Esophagus muscularis mucosa (tissue), 4 donors: ENCODE measurements at regions not wholly inside any gene's neighbourhood (a gene's known extent, or its start where the extent isn't known, plus 50 kb on each side); places are given as distances from the start of the nearest gene placed in this dataset.

Experiments used
- DNase-seq: peaks from one replicate; pipeline ENCODE4 v3.0.0-alpha.2; 2017; ENCODE audit errors: extremely low spot score
- H3K27ac ChIP-seq, 4 donors: fragments of 200-600 bp; sonication (generic); replicated peaks in 1 of 4; 1 replicate in 3 of 4; 2 replicates in 1 of 4; pipeline ENCODE4 v1.5.1; 2016 to 2019; ENCODE audit warnings: mild to moderate bottlenecking in 1 of 4
- H3K27me3 ChIP-seq, 4 donors: fragments of 200-600 bp; sonication (generic); one replicate each; pipeline versions ENCODE4 v1.5.1 to v1.6.0; 2016 to 2019
- H3K36me3 ChIP-seq, 4 donors: fragments of 200-600 bp; sonication (generic); one replicate each; pipeline ENCODE4 v1.5.1; 2016 to 2019
- H3K4me1 ChIP-seq, 4 donors: fragments of 200-600 bp; sonication (generic); one replicate each; pipeline ENCODE4 v1.5.1; 2016 to 2019
- H3K4me3 ChIP-seq, 4 donors: fragments of 200-600 bp; sonication (generic); 1 replicate in 2 of 4; 2 replicates in 2 of 4; pipeline ENCODE4 v1.5.1; 2016 to 2019; ENCODE audit warnings: mild to moderate bottlenecking in 4 of 4, moderate library complexity in 1 of 4
- H3K9me3 ChIP-seq, 4 donors: fragments of 200-600 bp; sonication (generic); 1 replicate in 3 of 4; 2 replicates in 1 of 4; pipeline ENCODE4 v1.5.1; 2016 to 2019
- CTCF ChIP-seq, 3 experiments: fragments of 200-600 bp in 2 of 3; fragments of 450-650 bp in 1 of 3; sonication (generic) in 2 of 3; IDR thresholded peaks; one replicate each; pipeline ENCODE4 v1.5.1; 2017 to 2019; ENCODE audit warnings: antibody characterized with exemption in 3 of 3, mild to moderate bottlenecking in 2 of 3, moderate library complexity in 1 of 3
- EP300 ChIP-seq: sonication (generic); formaldehyde crosslinking; IDR thresholded peaks from one replicate; pipeline ENCODE4 v1.6.1; 2017; ENCODE audit warnings: antibody characterized with exemption
- POLR2A ChIP-seq: fragments of 450-650 bp; IDR thresholded peaks from one replicate; pipeline ENCODE4 v1.6.1; 2017; ENCODE audit warnings: antibody characterized with exemption, moderate library complexity, mild to moderate bottlenecking, low read depth
- POLR2AphosphoS5 ChIP-seq, 2 donors: sonication (generic); formaldehyde crosslinking; IDR thresholded peaks; one replicate each; pipeline ENCODE4 v1.6.1; 2017; ENCODE audit warnings: antibody characterized with exemption in 2 of 2
- WGBS: methylation state at CpG from one replicate; pipeline ENCODE4 v1.1.5; 2018; 5-methylcytosine and 5-hydroxymethylcytosine counted together
- intact Hi-C: fragments of 100-400 bp; cut with DNase I; formaldehyde crosslinking; loops from one replicate; pipeline ENCODE4 v1.15.1; 2023

- no peak for DNase-seq
- Histone ChIP-seq H3K27ac (no peak overlapping the region), H3K27me3 (peaks cover 0 to 41% (median 2%) of the 10 kb centered on the region in 4 donors), H3K36me3 (no peaks in the 10 kb centered on the region), H3K4me3 (no peak overlapping the region), H3K4me1 (no peaks in the 10 kb centered on the region), H3K9me3 (peaks cover 0 to 30% (median 24%) of the 10 kb centered on the region in 4 donors)
- intact Hi-C loops: no loop called here
- TF ChIP-seq EP300: no peak
- no peak for TF ChIP-seq CTCF (IDR thresholded peaks at IDR 0.05)
- no peak for TF ChIP-seq POLR2AphosphoS5 (IDR thresholded peaks at IDR 0.05)
- no peak for TF ChIP-seq POLR2A
- 81% methylated on average over 2 of the region's 2 CpGs for WGBS
Observed at GRCh38 chr17:77009877-77010276, 130.9 kb upstream of the SEC14L1 start.

GRCh38 chr17:77010667-77011066 is 130.1 kb upstream of the SEC14L1 start:
- DNase-seq: no peak
- H3K27ac ChIP-seq: no peak overlapping the region
- no peaks in the 10 kb centered on the region for H3K36me3 ChIP-seq
- intact Hi-C loops: no loop called here
- peaks cover 0 to 45% (median 2%) of the 10 kb centered on the region in 4 donors for H3K27me3 ChIP-seq
- peaks cover 0 to 30% (median 24%) of the 10 kb centered on the region in 4 donors for H3K9me3 ChIP-seq
- TF ChIP-seq POLR2AphosphoS5 (IDR thresholded peaks at IDR 0.05) (no peak), POLR2A (no peak), CTCF (IDR thresholded peaks at IDR 0.05) (no peak), EP300 (no peak)
- no peak overlapping the region for H3K4me3 ChIP-seq
- no peaks in the 10 kb centered on the region for H3K4me1 ChIP-seq

- no peak overlapping the region for H3K27ac ChIP-seq
- no peaks in the 10 kb centered on the region for H3K4me1 ChIP-seq
- H3K4me3 ChIP-seq: no peak overlapping the region
- intact Hi-C loops: no loop called here
- TF ChIP-seq EP300 (no peak), CTCF (IDR thresholded peaks at IDR 0.05) (peak in 1 of 3 experiments; percentile 28)
- H3K36me3 ChIP-seq: no peaks in the 10 kb centered on the region
- 66% methylated on average over 7 of the region's 7 CpGs for WGBS
- H3K27me3 ChIP-seq: peaks cover 0 to 46% (median 2%) of the 10 kb centered on the region in 4 donors
- H3K9me3 ChIP-seq: peaks cover 0 to 30% (median 24%) of the 10 kb centered on the region in 4 donors
- no peak for DNase-seq
Observed at GRCh38 chr17:77011173-77012011, 129.4 kb upstream of the SEC14L1 start.

- Histone ChIP-seq H3K9me3 (peaks cover 0 to 16% (median 4%) of the 10 kb centered on the region in 4 donors), H3K27ac (no peak overlapping the region), H3K4me1 (no peaks in the 10 kb centered on the region), H3K36me3 (no peaks in the 10 kb centered on the region), H3K4me3 (no peak overlapping the region), H3K27me3 (peaks cover 0 to 15% (median 0%) of the 10 kb centered on the region in 4 donors)
- no peak for DNase-seq
- intact Hi-C loops: no loop called here
- WGBS: 41% methylated on average over 4 of the region's 5 CpGs
- TF ChIP-seq EP300: no peak
- TF ChIP-seq POLR2A: no peak
- TF ChIP-seq CTCF (IDR thresholded peaks at IDR 0.05): no peak
- no peak for TF ChIP-seq POLR2AphosphoS5 (IDR thresholded peaks at IDR 0.05)
Observed at GRCh38 chr17:77018504-77018903, 122.3 kb upstream of the SEC14L1 start.
